ENCODE measurements at regions not wholly inside any gene's neighbourhood (a gene's known extent, or its start where the extent isn't known, plus 50 kb on each side); places are given as distances from the start of the nearest gene placed in this dataset.

GRCh38 chr4:34826660-34827059, 1417.7 kb downstream of the ARAP2 start:
- no peak for DNase-seq (ENCODE audit: low spot score)
- ATAC-seq (ENCODE audit: low FRiP score), result no peak
- TF ChIP-seq CTCF (IDR thresholded peaks at IDR 0.05), result no peak

DNA sequence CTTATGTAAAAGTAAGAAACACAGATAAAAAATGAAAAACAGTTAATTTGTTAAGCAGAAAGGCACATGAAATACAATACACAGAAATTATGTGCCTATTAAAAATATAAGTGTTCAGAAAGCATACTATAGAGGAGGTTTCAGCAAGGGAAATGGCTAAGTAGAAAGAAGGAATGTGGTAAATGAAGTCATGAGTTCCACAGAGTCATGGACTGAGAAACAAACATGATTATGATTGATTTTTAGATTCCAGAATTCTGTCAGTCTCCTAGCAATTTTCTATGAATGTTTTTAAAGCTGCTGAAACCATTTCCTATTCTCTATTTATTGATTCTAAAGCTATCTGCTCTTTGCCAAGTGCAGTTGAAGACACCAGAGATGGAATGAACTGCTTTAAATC, 1398.4 kb downstream of the ARAP2 start:
- TF ChIP-seq CTCF (IDR thresholded peaks at IDR 0.05), result no peak
- no peak for DNase-seq (ENCODE audit: low spot score)
- ATAC-seq (ENCODE audit: low FRiP score), result no peak

DNA sequence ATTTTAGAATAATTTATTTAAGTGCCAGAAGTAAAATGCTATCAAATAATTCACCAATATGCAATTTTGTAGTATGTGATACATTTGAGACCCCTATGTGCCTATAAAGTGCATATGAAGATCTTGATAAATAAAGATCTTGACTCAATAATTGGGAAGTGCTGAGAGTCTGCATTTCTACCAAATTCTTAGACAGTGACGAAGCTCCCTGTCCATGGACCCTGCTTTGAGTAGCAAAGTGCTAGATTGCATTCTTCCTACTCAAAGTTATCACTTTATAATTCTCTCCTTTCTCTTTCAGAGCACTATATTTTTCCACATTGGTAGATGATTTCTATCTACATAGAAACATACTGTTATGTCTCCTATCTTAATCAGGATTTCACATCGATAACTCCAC, 1393.9 kb downstream of the ARAP2 start:
- no peak for TF ChIP-seq CTCF (IDR thresholded peaks at IDR 0.05)
- no peak for ATAC-seq (ENCODE audit: low FRiP score)
- DNase-seq (ENCODE audit: low spot score), result no peak

GRCh38 chr4:34850968-34851367, 1393.3 kb downstream of the ARAP2 start:
- DNase-seq (ENCODE audit: low spot score) (no peak), ATAC-seq (ENCODE audit: low FRiP score) (no peak)
- no peak for TF ChIP-seq CTCF (IDR thresholded peaks at IDR 0.05)

DNA sequence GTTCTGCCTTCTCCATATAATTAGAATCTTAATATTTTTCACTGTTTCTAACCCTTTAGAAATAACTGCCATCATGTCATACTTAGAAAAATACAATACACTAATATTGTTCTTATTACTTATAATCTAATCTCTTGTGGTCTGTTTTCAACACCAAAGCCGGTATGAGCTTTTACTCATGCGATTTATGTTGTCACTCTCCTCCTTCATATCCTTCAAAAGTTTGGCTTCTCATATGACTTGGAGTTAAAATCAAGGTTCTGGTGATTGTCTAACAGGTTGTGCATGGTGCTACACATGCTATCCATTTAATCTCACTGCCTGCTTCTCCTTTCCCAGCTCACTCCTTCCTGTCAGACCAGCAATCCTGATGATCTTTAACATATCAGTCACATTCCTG, 1392.9 kb downstream of the ARAP2 start:
- ATAC-seq (ENCODE audit: low FRiP score), result no peak
- no peak for DNase-seq (ENCODE audit: low spot score)
- TF ChIP-seq CTCF (IDR thresholded peaks at IDR 0.05), result no peak

GRCh38 chr4:34854451-34854850, 1389.9 kb downstream of the ARAP2 start:
- DNase-seq (ENCODE audit: low spot score) (no peak), ATAC-seq (ENCODE audit: low FRiP score) (no peak)
- TF ChIP-seq CTCF (IDR thresholded peaks at IDR 0.05), result no peak

DNA sequence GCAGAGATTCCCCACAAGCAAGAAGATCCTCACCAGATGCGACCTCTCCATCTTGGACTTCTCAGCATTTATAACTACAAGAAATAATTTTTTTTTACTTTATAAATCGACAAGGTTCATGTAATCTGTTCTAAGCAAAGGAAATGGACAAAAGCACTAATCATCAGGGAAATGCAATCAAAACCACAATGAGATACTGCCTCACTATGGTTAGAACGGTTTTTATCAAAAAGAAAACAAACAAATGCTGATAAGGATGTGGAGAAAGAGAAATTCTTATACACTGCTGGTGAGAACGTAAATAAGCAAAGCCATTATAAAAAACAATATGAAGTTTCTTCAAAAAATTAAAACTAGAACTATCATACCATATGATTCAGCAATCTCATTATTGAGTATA, 1382.6 kb downstream of the ARAP2 start:
- ATAC-seq (ENCODE audit: low FRiP score), result no peak
- TF ChIP-seq CTCF (IDR thresholded peaks at IDR 0.05), result no peak
- DNase-seq (ENCODE audit: low spot score), result no peak

All from omental fat pad (tissue), 3 donors.